Amygdala (tissue), 56 donors: ENCODE measurements at regions not wholly inside any gene's neighbourhood (a gene's known extent, or its start where the extent isn't known, plus 50 kb on each side); places are given as distances from the start of the nearest gene placed in this dataset.

ENCODE experiments used
- DNase-seq, 56 donors: peaks; one replicate each; lab custom pipeline; 2025; lab: John Stamatoyannopoulos, UW

GRCh38 chr7:17211307-17211836 lies 87.1 kb upstream of the AHR start:
- no peak for DNase-seq

- no peak for DNase-seq
Observed at GRCh38 chr7:17212188-17212587, 86.3 kb upstream of the AHR start.

- DNase-seq, result no peak
Observed at GRCh38 chr7:17227766-17228490, 70.5 kb upstream of the AHR start.

DNA sequence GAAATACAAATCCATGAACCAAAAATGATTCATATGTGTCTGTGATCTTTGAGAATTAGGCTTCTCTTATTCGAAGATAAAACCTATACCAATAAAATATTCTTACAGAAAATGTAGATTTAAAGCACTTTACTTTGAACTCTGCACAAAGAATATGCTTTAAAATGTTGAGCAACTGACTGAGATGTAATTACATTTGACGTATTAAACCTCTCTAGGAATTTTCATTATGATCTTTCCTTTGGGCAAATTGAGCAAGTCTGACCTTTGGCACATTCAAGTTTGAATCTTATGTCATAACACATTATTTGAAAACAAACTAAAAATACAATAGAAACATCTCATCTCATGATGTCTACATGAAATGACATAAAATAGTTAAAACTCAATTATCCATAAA lies 69.2 kb upstream of the AHR start:
- no peak for DNase-seq

GRCh38 chr7:17230099-17230807 lies 68.2 kb upstream of the AHR start:
- DNase-seq, result no peak

DNA sequence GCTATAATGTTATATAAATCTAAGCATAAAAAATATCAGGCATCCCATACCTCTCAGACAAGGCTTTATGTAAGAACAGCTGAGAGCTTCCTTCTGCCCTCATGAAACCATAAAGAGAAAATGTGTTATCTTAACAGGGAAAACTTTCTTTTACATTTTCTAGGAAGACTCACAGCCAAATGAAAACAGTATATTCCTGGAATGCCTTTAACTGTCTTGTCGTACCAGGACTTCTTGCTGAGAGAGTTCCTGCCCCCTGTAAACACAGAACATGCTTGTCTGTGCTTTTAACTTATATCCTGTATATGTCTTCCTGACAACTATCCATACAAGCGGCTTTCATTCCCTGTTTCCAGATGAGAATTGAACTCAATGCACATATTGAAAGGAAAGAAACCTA lies 64.8 kb upstream of the AHR start:
- no peak for DNase-seq

DNA sequence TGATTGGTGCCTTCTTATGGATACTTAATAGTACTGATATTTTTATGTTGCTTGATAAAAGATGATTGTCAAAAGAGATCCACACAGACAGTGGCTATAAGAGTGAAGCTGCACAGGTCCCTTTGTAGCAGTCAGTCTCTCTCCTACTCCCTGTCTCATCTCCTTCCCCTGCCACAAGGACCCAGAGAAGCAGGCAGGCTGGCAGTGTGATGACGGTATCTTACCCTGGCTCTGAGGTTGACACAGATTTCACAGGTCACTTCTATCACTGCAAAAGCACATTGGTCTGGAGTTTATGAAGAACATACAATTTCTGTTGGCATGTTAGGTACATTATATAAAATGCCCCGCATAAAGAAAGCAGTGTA lies 64.4 kb upstream of the AHR start:
- peak in 2 of 56 donors; percentile 1 to 2 for DNase-seq

- DNase-seq, result peak in 13 of 56 donors; percentile 1 to 33 (median 4)
Observed at GRCh38 chr7:17234398-17235031, 63.9 kb upstream of the AHR start.

- DNase-seq, result no peak
Observed at GRCh38 chr7:17236171-17236570, 62.3 kb upstream of the AHR start.

- no peak for DNase-seq
Observed at GRCh38 chr7:17236603-17237002, 61.8 kb upstream of the AHR start.

DNA sequence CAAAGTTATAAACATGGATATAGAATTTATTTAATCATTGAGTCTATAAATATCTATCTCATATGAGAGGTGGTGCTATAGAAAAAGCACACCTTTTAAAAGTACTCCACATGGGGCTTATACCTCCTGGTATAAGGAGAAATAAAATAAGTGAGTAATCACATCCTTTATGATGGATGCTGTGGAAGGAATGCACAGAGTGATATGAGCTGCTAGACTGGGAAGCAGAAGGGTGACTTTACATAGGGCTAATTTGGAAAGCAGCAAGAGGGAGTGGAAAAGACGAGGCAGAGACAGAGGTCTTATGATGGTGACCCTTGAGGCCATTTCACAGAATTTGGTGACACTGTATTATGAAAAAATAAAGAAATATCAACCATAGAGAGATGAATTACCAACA lies 59.4 kb upstream of the AHR start:
- DNase-seq, result no peak

- no peak for DNase-seq
Observed at GRCh38 chr7:17239683-17240521, 58.5 kb upstream of the AHR start.

- DNase-seq, result no peak
Observed at GRCh38 chr7:17242504-17242903, 55.9 kb upstream of the AHR start.

GRCh38 chr7:17244786-17245185 lies 53.7 kb upstream of the AHR start:
- no peak for DNase-seq

GRCh38 chr7:17247357-17247756 lies 51.1 kb upstream of the AHR start:
- DNase-seq, result no peak

- DNase-seq, result no peak
Observed at GRCh38 chr7:17248527-17248926, 49.9 kb upstream of the AHR start.
